ENCODE measurements at regions not wholly inside any gene's neighbourhood (a gene's known extent, or its start where the extent isn't known, plus 50 kb on each side); places are given as distances from the start of the nearest gene placed in this dataset.

- no peak for TF ChIP-seq CTCF (IDR thresholded peaks at IDR 0.05)
- no peak for TF ChIP-seq NFYB (CRISPR knock-in tag; conservative IDR thresholded peaks at IDR 0.05; ENCODE audit: low read depth)
- no peak for TF ChIP-seq SMAD4 (CRISPR knock-in tag; IDR thresholded peaks at IDR 0.05)
- no peak for TF ChIP-seq IRF2 (CRISPR knock-in tag; IDR thresholded peaks at IDR 0.05; ENCODE audit: borderline replicate concordance, low read depth)
- TF ChIP-seq SP1 (CRISPR knock-in tag; conservative IDR thresholded peaks at IDR 0.05) = no peak
- no peak for TF ChIP-seq FOXJ3 (CRISPR knock-in tag; IDR thresholded peaks at IDR 0.05; ENCODE audit: borderline replicate concordance)
- no peak for TF ChIP-seq TP53 (CRISPR knock-in tag; IDR thresholded peaks at IDR 0.05)
- TF ChIP-seq NR3C1 (CRISPR knock-in tag; conservative IDR thresholded peaks at IDR 0.05; ENCODE audit: low read depth) = no peak
- TF ChIP-seq FOXP1 (CRISPR knock-in tag; IDR thresholded peaks at IDR 0.05; ENCODE audit: borderline replicate concordance) = no peak
Measured at GRCh38 chr5:171720086-171720485, 65.5 kb upstream of the SMIM23 start.

Measured in WTC11 (cell line).